SK-N-SH (cell line): ENCODE measurements at regions not wholly inside any gene's neighbourhood (a gene's known extent, or its start where the extent isn't known, plus 50 kb on each side); places are given as distances from the start of the nearest gene placed in this dataset.
A peak's percentile ranks its signal among the peaks of the same experiment; 100 is the strongest.

Source experiments
- CTCF ChIA-PET: fragments of 300-600, 350-600 bp; formaldehyde crosslinking; extraction: SDS; loops from one replicate; lab custom pipeline; 2021; lab: Yijun Ruan, JAX
- POLR2A ChIA-PET: fragments of 350-600 bp; sonication (Branson Sonifier 250); formaldehyde crosslinking; extraction: SDS; loops from one replicate; lab custom pipeline; 2020; ENCODE audit warnings: antibody characterized with exemption, inconsistent platforms; lab: Yijun Ruan, JAX
- DNase-seq: peaks from one replicate; pipeline ENCODE4 v3.0.0; 2012
- H2AFZ ChIP-seq: fragments of 200-600 bp; sonication (generic); 2 replicates; pipeline ENCODE4 v1.8.1; 2016; ENCODE audit warnings: antibody characterized with exemption, mild to moderate bottlenecking, low read depth
- H3F3A ChIP-seq: fragments of 200-600 bp; sonication (generic); replicated peaks from 2 replicates; pipeline ENCODE3; 2016; ENCODE audit warnings: antibody characterized with exemption, mild to moderate bottlenecking; ENCODE audit not compliant: insufficient read depth
- H3K27ac ChIP-seq, 2 experiments: fragments of 200-500 bp in 1 of 2; fragments of 200-600 bp in 1 of 2; sonication (Bioruptor generic) in 1 of 2; sonication (generic), shearing (Covaris generic) in 1 of 2; 2 replicates each; pipeline versions ENCODE4 v1.5.1 to v1.6.1; 2014 to 2016; ENCODE audit warnings: low read depth in 2 of 2, inconsistent platforms in 1 of 2, low read length in 1 of 2, mild to moderate bottlenecking in 1 of 2, mixed read lengths in 1 of 2
- H3K27me3 ChIP-seq: fragments of 200-600 bp; sonication (generic), shearing (Covaris generic); 2 replicates; pipeline ENCODE4 v1.6.1; 2016; ENCODE audit warnings: mixed run types; ENCODE audit not compliant: insufficient read depth
- H3K36me3 ChIP-seq, 2 experiments: fragments of 200-500 bp in 1 of 2; fragments of 200-600 bp in 1 of 2; sonication (Bioruptor generic) in 1 of 2; sonication (generic) in 1 of 2; replicated peaks in 1 of 2; 2 replicates each; pipeline versions ENCODE3 to v1.5.1; 2014 to 2016; ENCODE audit warnings: low read length in 1 of 2, mild to moderate bottlenecking in 1 of 2; ENCODE audit not compliant: insufficient read depth in 2 of 2, control insufficient read depth in 1 of 2
- H3K4me1 ChIP-seq, 2 experiments: fragments of 200-500 bp in 1 of 2; fragments of 200-600 bp in 1 of 2; sonication (Bioruptor generic) in 1 of 2; sonication (generic), shearing (Covaris generic) in 1 of 2; 2 replicates each; pipeline versions ENCODE4 v1.5.1 to v1.6.1; 2014 to 2016; ENCODE audit warnings: low read depth in 1 of 2, low read length in 1 of 2, mixed run types in 1 of 2; ENCODE audit not compliant: insufficient read depth in 2 of 2, control insufficient read depth in 1 of 2
- H3K4me2 ChIP-seq: fragments of 200-600 bp; sonication (generic), shearing (Covaris generic); 2 replicates; pipeline ENCODE4 v1.6.1; 2017; ENCODE audit warnings: mixed run types
- H3K4me3 ChIP-seq, 2 experiments: fragments of 200-500 bp in 1 of 2; fragments of 200-600 bp in 1 of 2; sonication (Bioruptor generic) in 1 of 2; sonication (generic), shearing (Covaris generic) in 1 of 2; 2 replicates each; pipeline versions ENCODE4 v1.5.1 to v1.8.1; 2014 to 2016; ENCODE audit warnings: low read depth in 2 of 2, inconsistent platforms in 1 of 2, low read length in 1 of 2, mild to moderate bottlenecking in 1 of 2, mixed read lengths in 1 of 2, moderate library complexity in 1 of 2
- H3K79me2 ChIP-seq: fragments of 200-600 bp; sonication (generic); 2 replicates; pipeline ENCODE4 v1.8.1; 2017; ENCODE audit warnings: mild to moderate bottlenecking; ENCODE audit not compliant: insufficient read depth
- H3K9ac ChIP-seq: fragments of 200-600 bp; sonication (generic); 2 replicates; pipeline ENCODE4 v1.6.1; 2017; ENCODE audit warnings: mixed run types
- H3K9me2 ChIP-seq: fragments of 200-600 bp; sonication (generic); 2 replicates; pipeline ENCODE4 v1.6.1; 2017; ENCODE audit warnings: mixed run types
- H3K9me3 ChIP-seq: fragments of 200-600 bp; sonication (generic); 2 replicates; pipeline ENCODE4 v1.6.1; 2017; ENCODE audit warnings: mixed run types, mild to moderate bottlenecking, moderate library complexity
- H4K20me1 ChIP-seq: fragments of 200-600 bp; sonication (generic); 2 replicates; pipeline ENCODE4 v1.6.1; 2017; ENCODE audit warnings: mild to moderate bottlenecking, mixed run types; ENCODE audit not compliant: insufficient read depth
- EP300 ChIP-seq, 2 experiments: IDR thresholded peaks; 2 replicates each; pipeline versions ENCODE4 v1.4.0 to v1.6.1; 2012; ENCODE audit warnings: borderline replicate concordance in 1 of 2, low read depth in 1 of 2, low read length in 1 of 2
- EZH2phosphoT487 ChIP-seq: fragments of 200-600 bp; sonication (generic); IDR thresholded peaks from 2 replicates; pipeline ENCODE4 v1.6.1; 2017; ENCODE audit warnings: low read depth, mixed run types, mild to moderate bottlenecking, antibody characterized with exemption, moderate library complexity, borderline replicate concordance
- FOSL2 ChIP-seq: IDR thresholded peaks from 2 replicates; pipeline ENCODE4 v1.4.0; 2012; ENCODE audit warnings: low read depth, mild to moderate bottlenecking, moderate library complexity, borderline replicate concordance
- FOXJ3 ChIP-seq: sonication (generic); formaldehyde crosslinking; IDR thresholded peaks from 2 replicates; pipeline ENCODE4 v1.5.1; 2020; ENCODE audit warnings: mild to moderate bottlenecking, missing genetic modification reagents
- GATA2 ChIP-seq: sonication (generic); formaldehyde crosslinking; IDR thresholded peaks from 2 replicates; pipeline ENCODE4 v1.5.0; 2020; ENCODE audit warnings: mild to moderate bottlenecking, missing genetic modification reagents
- IRF3 ChIP-seq: fragments of 150-350 bp; IDR thresholded peaks from 2 replicates; pipeline ENCODE4 v1.6.1; 2016; ENCODE audit warnings: mild to moderate bottlenecking, low read depth, low read length
- JUND ChIP-seq: IDR thresholded peaks from 2 replicates; pipeline ENCODE4 v1.4.0; 2012
- PBX3 ChIP-seq: IDR thresholded peaks from 2 replicates; pipeline ENCODE4; 2012
- RAD21 ChIP-seq: IDR thresholded peaks from 2 replicates; pipeline ENCODE4 v1.6.1; 2012; ENCODE audit warnings: mild to moderate bottlenecking, low read length
- RCOR1 ChIP-seq: fragments of 150-350 bp; IDR thresholded peaks from 2 replicates; pipeline ENCODE4 v1.6.1; 2017; ENCODE audit warnings: antibody characterized with exemption, low read length
- REST ChIP-seq: IDR thresholded peaks from 2 replicates; pipeline ENCODE4 v1.6.1; 2012; ENCODE audit warnings: mild to moderate bottlenecking, low read depth, low read length, moderate library complexity
- RXRA ChIP-seq: IDR thresholded peaks from 2 replicates; pipeline ENCODE4 v1.4.0; 2012; ENCODE audit warnings: low read depth, mild to moderate bottlenecking, borderline replicate concordance
- SIN3A ChIP-seq: IDR thresholded peaks from 2 replicates; pipeline ENCODE4 v1.6.1; 2012; ENCODE audit warnings: low read depth, mild to moderate bottlenecking, low read length, moderate library complexity, borderline replicate concordance
- SMC3 ChIP-seq: IDR thresholded peaks from 2 replicates; pipeline ENCODE4 v1.6.1; 2012; ENCODE audit warnings: low read depth, low read length, improper control_type of control experiment
- TAF1 ChIP-seq: IDR thresholded peaks from 2 replicates; pipeline ENCODE4 v1.6.1; 2012; ENCODE audit warnings: low read depth, mild to moderate bottlenecking, low read length, moderate library complexity, borderline replicate concordance
- TCF12 ChIP-seq: IDR thresholded peaks from 2 replicates; pipeline ENCODE4 v1.4.0; 2012
- USF1 ChIP-seq: IDR thresholded peaks from 2 replicates; pipeline ENCODE4 v1.4.0; 2012; ENCODE audit warnings: low read depth, borderline replicate concordance
- YY1 ChIP-seq: IDR thresholded peaks from 2 replicates; pipeline ENCODE4 v1.4.0; 2012; ENCODE audit warnings: low read depth, mild to moderate bottlenecking
- WGBS: methylation state at CpG from one replicate; pipeline ENCODE4 v1.1.6; 2017; ENCODE audit warnings: low lambda C conversion rate; 5-methylcytosine and 5-hydroxymethylcytosine counted together

- Histone ChIP-seq H3K36me3 (no peaks in the 10 kb centered on the region), H3K4me2 (no peak overlapping the region), H3K79me2 (no peaks in the 10 kb centered on the region), H4K20me1 (no peaks in the 10 kb centered on the region), H3K9me2 (no peaks in the 10 kb centered on the region), H3K4me1 (no peaks in the 10 kb centered on the region), H3F3A (no peaks in the 10 kb centered on the region), H3K27ac (no peak overlapping the region), H3K9ac (no peak overlapping the region), H3K9me3 (no peaks in the 10 kb centered on the region), H3K27me3 (no peaks in the 10 kb centered on the region), H3K4me3 (no peak overlapping the region), H2AFZ (no peak overlapping the region)
- ChIA-PET CTCF (no interaction called here), POLR2A (no interaction called here)
- 33% methylated on average over 4 of the region's 4 CpGs for WGBS
- DNase-seq, result no peak
- TF ChIP-seq FOSL2 (peak; percentile 9; the same call in 1 of the 2 replicates), YY1 (no peak), EP300 (IDR thresholded peaks at IDR 0.05; ENCODE audit: borderline replicate concordance in 1 of 2, low read depth in 1 of 2, low read length in 1 of 2) (no peak), PBX3 (peak; percentile 24; the same call in 1 of the 2 replicates), RXRA (no peak), SMC3 (no peak)
These were observed 664.0 kb downstream of the XPNPEP1 start for GRCh38 chr10:109259293-109259692.

GRCh38 chr10:109253306-109253705, 670.0 kb downstream of the XPNPEP1 start:
- Histone ChIP-seq H3F3A (no peaks in the 10 kb centered on the region), H3K4me1 (no peaks in the 10 kb centered on the region), H3K79me2 (no peaks in the 10 kb centered on the region), H3K9me2 (no peaks in the 10 kb centered on the region), H3K9ac (no peak overlapping the region), H2AFZ (no peak overlapping the region), H3K4me3 (no peak overlapping the region), H3K9me3 (no peaks in the 10 kb centered on the region), H4K20me1 (no peaks in the 10 kb centered on the region), H3K27ac (no peak overlapping the region), H3K36me3 (no peaks in the 10 kb centered on the region), H3K4me2 (no peak overlapping the region), H3K27me3 (no peaks in the 10 kb centered on the region)
- no peak for DNase-seq
- WGBS, result 33% methylated on average over 3 of the region's 3 CpGs
- TF ChIP-seq USF1 (no peak), PBX3 (no peak), JUND (no peak), RAD21 (no peak), TCF12 (no peak), EZH2phosphoT487 (no peak), IRF3 (no peak), GATA2 (CRISPR knock-in tag) (no peak), RXRA (no peak), EP300 (IDR thresholded peaks at IDR 0.05; ENCODE audit: borderline replicate concordance in 1 of 2, low read depth in 1 of 2, low read length in 1 of 2) (no peak), FOXJ3 (CRISPR knock-in tag) (no peak), TAF1 (no peak), REST (no peak), RCOR1 (no peak), SIN3A (no peak)
- CTCF ChIA-PET, result interaction anchor here (1.0 kb wide), 1 partner anchor 14 kb away, joined by 3 read pairs; no protein-coding TSS in a partner anchor
- POLR2A ChIA-PET, result no interaction called here
